SIG-M5 (cell line): ENCODE measurements at regions not wholly inside any gene's neighbourhood (a gene's known extent, or its start where the extent isn't known, plus 50 kb on each side); places are given as distances from the start of the nearest gene placed in this dataset.

Experiments
- DNase-seq: peaks from one replicate; lab custom pipeline; 2025; lab: John Stamatoyannopoulos, UW

DNA sequence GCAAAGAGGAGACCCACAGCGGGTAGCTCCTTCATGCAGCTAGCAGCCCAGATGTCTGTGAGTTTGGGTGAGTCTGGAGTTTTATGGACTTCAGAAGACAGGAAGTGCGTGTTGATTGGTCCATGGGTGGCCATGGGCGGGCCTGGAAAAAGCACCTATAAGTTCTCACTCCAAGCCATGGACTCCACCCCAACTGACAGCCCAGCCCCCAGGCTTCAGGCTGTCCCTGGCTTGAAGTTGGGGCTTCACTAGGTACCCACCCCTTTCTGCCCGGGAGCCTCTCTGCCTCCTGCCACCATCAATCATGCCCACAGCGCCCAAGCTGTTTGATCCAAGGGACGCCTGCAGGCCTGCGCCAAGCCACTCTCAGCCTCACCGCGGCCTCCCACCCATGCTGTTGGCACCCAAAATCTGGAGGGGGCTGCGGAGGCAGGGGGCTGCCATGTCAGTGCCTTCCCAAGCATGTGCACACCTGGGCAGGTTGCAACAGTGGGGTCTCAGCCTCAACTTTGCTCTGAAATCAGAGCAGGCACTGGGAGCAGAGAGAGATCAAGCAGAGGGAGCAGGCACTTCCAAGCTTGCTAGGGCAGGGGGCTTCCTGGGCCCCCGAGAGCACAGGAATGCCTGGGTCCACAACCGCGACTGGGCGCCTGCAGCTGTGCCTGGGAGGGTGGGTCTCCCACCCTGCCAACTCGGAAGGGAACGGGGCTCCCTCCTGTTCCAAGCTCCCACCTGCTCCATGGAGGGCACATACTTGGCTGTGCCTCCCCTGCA, 1503.7 kb downstream of the CDH11 start:
- no peak for DNase-seq

DNA sequence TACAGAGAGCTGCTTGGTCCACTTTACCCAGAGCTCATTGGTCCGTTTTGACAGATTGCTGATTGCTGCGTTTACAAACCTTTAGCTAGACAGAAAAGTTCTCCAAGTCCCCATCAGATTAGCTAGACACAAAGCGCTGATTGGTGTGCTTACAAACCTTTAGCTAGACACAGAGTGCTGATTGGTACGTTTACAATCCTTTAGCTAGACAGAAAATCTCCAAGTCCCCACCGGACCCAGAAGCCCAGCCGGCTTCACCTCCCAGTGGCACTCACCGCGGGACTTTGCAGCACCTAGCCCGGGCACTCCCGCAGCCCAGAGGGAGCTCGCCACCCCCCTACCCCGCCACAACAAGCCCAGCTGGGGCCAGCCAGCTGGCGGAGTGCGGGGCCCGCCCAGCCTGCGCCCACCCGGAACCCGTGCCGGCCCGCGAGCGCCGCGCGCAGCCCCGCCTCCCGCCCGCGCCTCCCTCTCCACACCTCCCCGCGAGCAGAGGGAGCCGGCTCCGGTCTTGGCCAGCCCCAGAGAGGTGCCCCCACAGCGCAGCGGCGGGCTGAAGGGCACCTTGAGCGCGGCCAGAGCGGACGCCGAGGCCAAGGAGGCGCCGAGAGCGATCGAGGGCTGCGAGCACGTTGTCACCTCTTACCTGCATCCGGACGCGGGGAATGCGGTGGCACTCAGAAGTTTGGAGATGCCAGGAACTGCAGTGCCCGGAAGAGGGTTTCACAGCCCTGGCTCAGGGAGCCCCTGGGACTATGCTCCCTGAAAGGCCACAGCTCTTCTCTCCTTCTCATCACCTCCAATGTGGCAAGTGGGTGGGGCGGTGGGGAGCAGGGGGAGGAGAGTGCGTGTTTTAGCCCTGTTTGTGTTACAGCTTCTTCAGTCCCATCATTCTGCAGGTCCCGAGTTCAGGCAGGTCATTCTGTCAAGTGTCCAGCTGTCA, 1504.5 kb downstream of the CDH11 start:
- no peak for DNase-seq

GRCh38 chr16:63614429-63614828, 1507.4 kb downstream of the CDH11 start:
- no peak for DNase-seq

DNA sequence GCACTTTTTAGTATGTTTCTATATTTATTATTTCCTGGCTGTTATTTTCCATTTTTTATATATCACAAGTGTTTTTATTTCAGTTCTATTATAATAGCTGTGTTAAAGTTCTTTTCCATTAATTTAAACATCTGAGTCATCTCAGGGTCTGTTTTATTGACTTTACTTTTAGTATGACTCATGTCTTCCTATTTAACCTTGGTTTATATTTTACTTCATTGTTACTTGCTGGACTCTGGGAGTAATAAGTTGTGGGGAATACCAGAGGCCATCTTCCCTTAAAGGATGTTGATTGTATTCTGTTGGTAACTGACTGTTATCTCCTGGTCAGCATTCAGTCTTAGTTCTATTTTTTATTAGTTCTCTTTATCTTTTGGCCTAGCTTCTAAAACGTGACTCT, 1508.2 kb downstream of the CDH11 start:
- no peak for DNase-seq

GRCh38 chr16:63612462-63613227, 1509.2 kb downstream of the CDH11 start:
- DNase-seq = no peak

DNA sequence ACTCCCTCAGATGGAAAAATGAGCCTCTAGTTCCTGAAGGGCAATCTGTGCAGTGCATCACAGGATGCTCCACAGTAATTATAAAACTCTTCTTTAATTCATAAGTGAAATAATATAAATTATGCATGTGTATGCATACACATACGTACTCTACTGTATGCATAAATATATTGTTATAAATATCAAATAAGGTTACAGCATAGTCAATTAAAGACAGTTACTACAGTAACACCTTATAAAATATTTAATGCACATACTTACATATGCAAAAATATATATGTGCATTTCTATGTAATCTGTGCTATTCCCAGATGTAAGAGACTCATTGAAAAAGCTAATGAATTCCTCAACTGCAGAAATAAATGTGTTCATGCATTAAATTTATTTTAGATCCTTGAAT, 1515.1 kb downstream of the CDH11 start:
- DNase-seq = no peak

GRCh38 chr16:63602206-63602927, 1519.5 kb downstream of the CDH11 start:
- no peak for DNase-seq

GRCh38 chr16:63596716-63597115, 1525.1 kb downstream of the CDH11 start:
- DNase-seq = no peak

GRCh38 chr16:63592852-63593251, 1529.0 kb downstream of the CDH11 start:
- DNase-seq = no peak

GRCh38 chr16:63581570-63581969, 1540.3 kb downstream of the CDH11 start:
- DNase-seq = no peak

DNA sequence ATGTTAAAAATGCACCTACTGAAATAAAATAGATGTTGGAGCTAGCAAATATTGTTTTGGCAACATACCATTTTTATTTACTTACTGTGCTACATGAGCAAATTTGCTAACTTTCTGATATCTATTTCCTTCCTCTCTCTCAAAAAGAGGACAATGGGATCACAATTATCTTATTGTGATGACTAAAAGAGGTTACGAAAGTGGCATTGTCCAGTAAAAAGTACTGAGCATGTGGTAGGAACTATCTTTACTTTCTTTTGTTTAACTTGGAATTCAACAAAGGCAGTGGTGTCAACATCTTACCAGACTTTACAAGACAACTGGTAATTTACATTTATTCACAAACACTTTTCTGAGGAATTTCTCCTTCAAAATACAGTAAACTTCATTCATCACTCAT, 1542.6 kb upstream of the CDH8 start:
- DNase-seq = no peak

DNA sequence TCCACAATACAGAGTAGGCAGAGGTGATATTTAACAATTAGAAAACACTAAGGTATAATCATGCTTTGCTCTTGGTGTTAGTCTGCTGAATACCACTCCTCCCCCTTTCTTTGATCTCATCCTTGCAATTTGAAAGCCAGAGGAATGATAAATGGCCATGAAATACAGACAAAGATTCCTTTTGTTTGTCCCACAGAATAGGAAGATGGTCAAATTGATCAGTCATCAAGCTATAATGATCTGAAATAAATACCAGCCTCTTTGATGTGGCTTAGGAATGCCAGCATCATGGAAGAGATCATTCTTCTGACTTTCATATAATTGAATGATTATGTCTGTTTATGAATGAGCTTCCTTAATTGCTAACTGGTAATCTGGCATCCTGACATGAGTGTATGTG, 1541.7 kb upstream of the CDH8 start:
- no peak for DNase-seq

DNA sequence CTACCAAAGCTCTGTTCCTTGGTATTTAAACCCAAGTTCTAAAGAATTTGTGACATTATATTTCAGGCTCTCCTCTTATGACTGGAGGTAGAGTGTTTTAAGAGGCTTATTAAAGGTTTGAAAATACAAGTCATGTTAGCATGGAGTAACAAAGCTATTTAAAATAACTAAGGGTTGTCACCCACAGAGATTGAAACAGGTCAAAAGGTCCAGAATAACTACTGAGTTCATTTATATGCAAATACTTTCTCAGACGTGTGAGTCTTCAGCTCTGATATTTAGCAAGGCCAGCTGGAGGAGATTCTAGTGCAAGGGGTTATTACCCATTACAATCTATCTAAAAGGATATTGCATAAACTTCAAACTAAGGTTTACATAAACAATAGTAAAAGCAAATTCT, 1538.8 kb upstream of the CDH8 start:
- DNase-seq = no peak

DNA sequence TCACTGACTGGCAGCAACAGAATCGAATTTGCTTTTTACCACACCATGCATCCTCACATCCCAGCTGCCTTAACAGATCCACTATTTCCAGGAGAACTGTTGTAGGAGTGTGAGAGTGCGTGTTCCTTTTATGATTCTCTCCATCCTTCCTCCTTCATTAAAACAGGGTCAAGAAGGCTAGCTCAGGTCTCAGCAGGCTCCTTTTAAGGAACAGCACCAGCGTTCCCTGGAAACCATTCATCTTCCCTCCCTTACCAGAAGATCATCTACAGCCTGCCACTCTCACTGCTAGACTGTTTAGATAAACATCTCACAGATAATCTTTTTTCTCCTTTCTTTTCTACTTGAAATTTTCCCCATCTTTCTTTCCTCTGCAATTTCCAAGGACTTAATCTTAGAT, 1531.9 kb upstream of the CDH8 start:
- no peak for DNase-seq

DNA sequence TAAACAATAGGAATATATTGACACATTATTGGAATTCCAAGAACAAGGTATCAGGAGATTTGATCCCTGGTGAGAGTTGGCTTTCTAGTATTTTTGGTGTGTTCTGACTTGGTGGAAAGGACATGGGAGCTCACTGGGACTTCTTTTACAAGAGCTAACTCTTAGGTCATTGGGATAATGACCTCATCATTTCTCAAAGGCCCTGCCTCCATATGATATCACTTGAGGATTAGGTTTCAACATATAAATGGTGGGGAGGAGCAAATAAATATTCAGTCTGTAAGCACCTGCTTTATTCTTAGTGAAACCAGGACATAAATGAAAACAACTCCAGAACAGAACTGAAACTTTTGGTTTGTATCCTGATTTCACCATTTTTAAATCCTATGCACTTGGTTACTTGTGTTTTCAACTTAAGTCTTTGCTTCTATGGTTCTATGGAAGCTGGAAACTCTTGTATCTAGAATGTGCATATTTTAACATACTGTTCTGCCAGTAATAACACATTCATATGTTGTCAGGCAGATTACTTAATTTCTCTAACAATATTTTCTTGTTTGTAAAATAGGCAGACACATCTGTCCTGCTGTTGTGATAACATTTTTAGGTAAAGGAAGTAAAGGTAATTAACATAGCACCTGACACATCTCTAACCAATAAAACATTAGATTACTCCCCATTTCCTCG, 1527.7 kb upstream of the CDH8 start:
- no peak for DNase-seq

GRCh38 chr16:63553980-63554379, 1517.7 kb upstream of the CDH8 start:
- no peak for DNase-seq

GRCh38 chr16:63539276-63539675, 1503.0 kb upstream of the CDH8 start:
- DNase-seq = no peak

- DNase-seq = no peak
These were observed 1494.7 kb upstream of the CDH8 start for GRCh38 chr16:63530974-63531373.

DNA sequence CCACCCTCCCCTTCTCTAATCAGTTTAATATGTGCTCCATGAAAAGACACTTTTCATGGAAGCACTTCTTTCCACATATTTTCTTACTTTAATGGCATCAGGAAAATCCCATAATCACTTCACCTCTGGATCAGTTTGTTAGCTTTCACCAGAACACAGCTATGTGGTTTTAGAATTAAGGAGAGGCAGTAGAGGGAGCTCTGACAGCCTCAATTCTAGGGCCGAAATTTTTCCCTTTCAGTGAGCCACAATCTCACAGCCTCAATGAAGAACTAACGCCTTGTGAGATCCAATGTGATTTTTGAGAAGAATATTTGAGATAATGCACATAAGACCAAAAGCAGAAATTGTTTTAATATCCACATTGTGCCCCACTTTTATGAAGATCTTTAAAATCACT, 1494.0 kb upstream of the CDH8 start:
- no peak for DNase-seq

GRCh38 chr16:63527404-63527803, 1491.2 kb upstream of the CDH8 start:
- DNase-seq = no peak

DNA sequence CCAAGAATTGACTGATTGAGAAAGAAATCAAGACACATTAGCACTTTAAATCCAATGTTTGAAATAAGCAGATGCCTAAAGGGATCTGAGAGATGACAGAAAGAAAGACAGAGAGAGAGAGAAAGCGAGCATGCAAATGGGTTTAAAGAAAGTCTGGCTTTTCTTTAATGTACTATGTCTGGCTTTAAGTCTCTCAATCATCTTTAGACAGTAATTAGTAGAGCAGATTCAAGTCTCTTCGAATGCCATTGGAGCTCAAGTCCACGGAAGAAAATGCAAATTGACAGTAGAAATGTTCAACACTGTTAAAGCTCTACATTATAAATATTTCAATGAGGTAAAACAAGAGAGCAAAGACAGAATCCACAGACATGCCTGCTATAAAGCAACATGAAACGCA, 1480.2 kb upstream of the CDH8 start:
- DNase-seq = no peak
